Large intestine (tissue), 3 donors: ENCODE measurements at regions not wholly inside any gene's neighbourhood (a gene's known extent, or its start where the extent isn't known, plus 50 kb on each side); places are given as distances from the start of the nearest gene placed in this dataset.

Experiments used
- DNase-seq, 2 donors: peaks; one replicate each; pipeline versions ENCODE4 v3.0.0 to v3.0.0-alpha.2; 2013
- H3K27ac ChIP-seq: one replicate; pipeline ENCODE4 v1.5.1; 2013; ENCODE audit warnings: low read length
- H3K27me3 ChIP-seq: 2 replicates; pipeline ENCODE4 v1.6.1; 2013; ENCODE audit warnings: low read length; ENCODE audit not compliant: control insufficient read depth, insufficient read depth
- H3K36me3 ChIP-seq: 2 replicates; pipeline ENCODE4 v1.6.1; 2013; ENCODE audit warnings: low read length; ENCODE audit not compliant: control insufficient read depth, insufficient read depth
- H3K4me1 ChIP-seq: one replicate; pipeline ENCODE4 v1.6.1; 2013; ENCODE audit warnings: low read length; ENCODE audit not compliant: control insufficient read depth, insufficient read depth
- H3K4me3 ChIP-seq: one replicate; pipeline ENCODE4 v1.5.1; 2013; ENCODE audit warnings: low read length
- H3K9me3 ChIP-seq: one replicate; pipeline ENCODE4 v1.6.1; 2013; ENCODE audit warnings: mild to moderate bottlenecking, low read depth, low read length, moderate library complexity; ENCODE audit not compliant: control insufficient read depth
- WGBS: methylation state at CpG from one replicate; pipeline ENCODE4 v1.1.5; 2013; ENCODE audit warnings: low lambda C conversion rate; ENCODE audit not compliant: insufficient coverage; 5-methylcytosine and 5-hydroxymethylcytosine counted together

- no peak for DNase-seq
- no CpG with 5 or more reads among the region's 2 CpGs for WGBS
- Histone ChIP-seq H3K4me1 (no peaks in the 10 kb centered on the region), H3K4me3 (no peak overlapping the region), H3K27ac (no peak overlapping the region), H3K27me3 (no peaks in the 10 kb centered on the region), H3K9me3 (peaks cover 4% of the 10 kb centered on the region), H3K36me3 (no peaks in the 10 kb centered on the region)
These were observed 73.8 kb upstream of the TJP1 start for GRCh38 chr15:29896062-29896461.

GRCh38 chr15:29891096-29891457 is 68.8 kb upstream of the TJP1 start:
- Histone ChIP-seq H3K27ac (no peak overlapping the region), H3K9me3 (no peaks in the 10 kb centered on the region), H3K4me3 (no peak overlapping the region), H3K4me1 (no peaks in the 10 kb centered on the region), H3K27me3 (no peaks in the 10 kb centered on the region), H3K36me3 (no peaks in the 10 kb centered on the region)
- DNase-seq = no peak
- 100% methylated on average over 1 of the region's 2 CpGs for WGBS

- H3K27ac ChIP-seq = no peak overlapping the region
- H3K4me1 ChIP-seq = no peaks in the 10 kb centered on the region
- no peaks in the 10 kb centered on the region for H3K27me3 ChIP-seq
- WGBS = 90% methylated on average over 1 of the region's 6 CpGs
- no peaks in the 10 kb centered on the region for H3K9me3 ChIP-seq
- H3K36me3 ChIP-seq = no peaks in the 10 kb centered on the region
- H3K4me3 ChIP-seq = no peak overlapping the region
- no peak for DNase-seq
These were observed 68.2 kb upstream of the TJP1 start for GRCh38 chr15:29890336-29891095.

DNA sequence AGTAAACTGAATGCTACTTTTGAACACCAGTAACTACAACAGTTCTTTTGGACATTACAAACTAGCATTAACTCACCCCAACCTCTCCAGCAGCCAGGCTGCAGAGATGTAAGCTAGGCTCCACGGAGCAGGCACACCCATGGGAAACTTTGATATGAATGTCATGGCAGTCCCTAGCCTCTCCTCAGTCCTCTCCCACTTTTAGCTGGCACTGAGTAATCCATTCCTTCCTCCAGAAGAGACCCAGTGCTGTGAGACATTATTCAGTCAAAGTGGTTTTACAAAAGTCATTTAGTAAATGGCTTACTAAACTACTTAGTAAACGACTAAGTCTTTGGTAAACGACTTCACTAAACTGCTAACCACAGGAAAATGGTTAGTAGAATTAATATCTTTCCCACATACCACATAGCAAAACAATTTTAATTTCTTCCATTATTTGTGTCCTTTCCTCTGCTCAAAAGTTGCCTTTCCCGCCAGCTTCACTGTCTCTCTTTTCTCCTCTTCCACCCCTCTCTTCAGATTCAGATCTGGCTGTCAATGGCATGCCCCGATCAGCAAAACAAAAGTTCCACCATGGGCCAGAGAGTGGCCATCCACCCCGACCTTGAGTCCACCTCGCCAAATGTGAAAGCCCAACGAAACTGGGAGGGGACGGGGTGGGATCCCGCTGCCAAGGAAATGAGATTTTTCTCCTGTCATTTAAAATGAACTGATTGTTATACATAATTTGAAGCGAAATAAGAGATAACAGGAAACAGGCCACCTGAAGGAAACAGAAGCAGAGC is 67.5 kb upstream of the TJP1 start:
- no peak for DNase-seq

GRCh38 chr15:29888646-29889045 is 66.4 kb upstream of the TJP1 start:
- Histone ChIP-seq H3K27ac (no peak overlapping the region), H3K27me3 (no peaks in the 10 kb centered on the region), H3K9me3 (no peaks in the 10 kb centered on the region), H3K4me1 (no peaks in the 10 kb centered on the region), H3K36me3 (no peaks in the 10 kb centered on the region), H3K4me3 (no peak overlapping the region)
- no peak for DNase-seq
- WGBS = 57% methylated on average over 1 of the region's 5 CpGs

More for the DNA sequence above, 67.5 kb upstream of the TJP1 start:
- Histone ChIP-seq H3K36me3 (no peaks in the 10 kb centered on the region), H3K27ac (no peak overlapping the region), H3K27me3 (no peaks in the 10 kb centered on the region), H3K4me3 (no peak overlapping the region), H3K9me3 (no peaks in the 10 kb centered on the region), H3K4me1 (no peaks in the 10 kb centered on the region)
- WGBS = 100% methylated on average over 1 of the region's 11 CpGs

DNA sequence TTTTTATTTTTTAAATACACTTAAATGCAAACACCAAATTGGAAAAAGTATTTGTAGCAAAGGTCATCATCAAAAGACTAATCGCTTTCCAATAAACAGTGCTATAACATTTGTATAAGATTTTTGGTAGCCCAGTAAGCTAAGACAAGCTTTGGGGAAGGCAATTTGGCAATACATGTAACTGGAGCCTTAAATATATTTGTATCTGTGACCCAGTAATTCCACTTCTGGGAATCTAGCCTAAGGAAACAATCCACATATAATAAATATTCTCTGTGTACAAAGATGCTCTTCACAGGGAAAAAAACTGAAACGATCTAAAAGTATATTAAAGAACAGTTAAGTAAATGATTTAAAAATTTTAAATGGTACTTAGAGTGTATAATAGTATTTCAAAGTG is 65.5 kb upstream of the TJP1 start:
- WGBS = no CpG with 5 or more reads among the region's 2 CpGs
- no peaks in the 10 kb centered on the region for H3K4me1 ChIP-seq
- no peak overlapping the region for H3K27ac ChIP-seq

DNA sequence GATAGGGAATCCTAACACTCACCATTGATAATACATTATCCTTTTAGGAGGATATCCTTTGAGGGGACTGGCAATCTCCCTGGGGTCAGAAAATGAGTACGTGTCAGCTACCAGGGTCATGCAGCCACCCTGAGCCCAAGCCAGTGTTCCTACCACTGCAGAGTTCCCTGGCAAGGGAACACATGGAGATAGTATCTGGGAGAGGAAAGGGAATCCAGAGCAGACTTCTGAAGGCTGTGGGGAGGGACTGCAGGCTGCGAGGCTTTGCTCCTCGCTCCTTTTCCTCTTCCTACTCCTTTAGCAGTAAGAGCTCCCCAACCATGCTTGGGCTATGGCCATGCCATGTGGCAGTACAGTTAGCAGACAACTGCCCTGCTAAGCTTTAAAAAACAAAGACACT is 62.9 kb upstream of the TJP1 start:
- DNase-seq = no peak
- WGBS = no CpG with 5 or more reads among the region's 3 CpGs
- H3K36me3 ChIP-seq = no peaks in the 10 kb centered on the region
- H3K4me1 ChIP-seq = no peaks in the 10 kb centered on the region
- H3K4me3 ChIP-seq = no peak overlapping the region
- no peak overlapping the region for H3K27ac ChIP-seq
- no peaks in the 10 kb centered on the region for H3K27me3 ChIP-seq
- H3K9me3 ChIP-seq = no peaks in the 10 kb centered on the region

More for the DNA sequence above, 65.5 kb upstream of the TJP1 start:
- Histone ChIP-seq H3K27me3 (no peaks in the 10 kb centered on the region), H3K4me3 (no peak overlapping the region), H3K9me3 (no peaks in the 10 kb centered on the region), H3K36me3 (no peaks in the 10 kb centered on the region)
- DNase-seq = no peak

DNA sequence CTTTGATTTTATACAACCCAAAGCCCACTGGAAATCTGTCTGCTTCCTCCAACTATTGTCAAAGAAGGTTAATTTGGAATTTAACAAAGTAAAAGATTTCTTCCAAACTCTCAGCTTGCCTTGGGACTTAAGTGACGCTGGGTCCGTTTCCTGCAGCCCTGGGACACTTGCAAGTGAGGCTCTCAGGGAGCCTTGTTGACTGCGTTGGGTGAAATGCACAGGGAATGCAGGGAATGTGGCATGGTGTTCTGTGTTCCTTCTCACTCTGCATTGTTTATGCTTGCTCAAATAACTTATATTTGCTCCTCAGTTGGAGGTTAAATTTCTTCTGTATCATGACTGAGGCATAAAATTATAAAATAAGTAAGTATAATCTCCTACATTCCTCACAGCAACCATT is 60.9 kb upstream of the TJP1 start:
- Histone ChIP-seq H3K27ac (no peak overlapping the region), H3K36me3 (no peaks in the 10 kb centered on the region), H3K4me1 (no peaks in the 10 kb centered on the region), H3K27me3 (no peaks in the 10 kb centered on the region), H3K4me3 (no peak overlapping the region), H3K9me3 (no peaks in the 10 kb centered on the region)
- WGBS = no CpG with 5 or more reads among the region's 3 CpGs
- no peak for DNase-seq

DNA sequence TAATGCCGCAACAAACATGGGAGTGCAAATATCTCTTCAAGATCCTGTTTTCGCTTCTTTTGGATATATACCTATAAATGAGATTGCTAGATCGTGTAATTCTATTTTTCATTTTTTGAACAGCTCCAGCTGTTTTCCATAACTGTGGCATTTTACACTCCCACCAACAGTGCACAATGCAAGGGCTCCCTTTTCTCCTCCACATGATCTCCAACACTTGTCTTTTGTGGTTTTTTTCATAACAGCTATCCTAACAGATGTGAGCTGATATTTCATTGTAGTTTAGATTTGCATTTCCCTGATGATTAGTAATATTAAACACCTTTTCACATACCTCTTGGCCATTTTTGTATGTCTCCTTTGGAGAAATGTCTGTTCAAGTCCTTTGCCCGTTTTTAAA is 58.6 kb upstream of the TJP1 start:
- Histone ChIP-seq H3K4me1 (no peaks in the 10 kb centered on the region), H3K4me3 (no peak overlapping the region), H3K27ac (no peak overlapping the region), H3K36me3 (no peaks in the 10 kb centered on the region), H3K9me3 (no peaks in the 10 kb centered on the region), H3K27me3 (no peaks in the 10 kb centered on the region)
- 97% methylated on average over 4 of the region's 4 CpGs for WGBS
- DNase-seq = no peak

- Histone ChIP-seq H3K27me3 (no peaks in the 10 kb centered on the region), H3K4me3 (no peak overlapping the region), H3K27ac (no peak overlapping the region), H3K4me1 (no peaks in the 10 kb centered on the region), H3K36me3 (no peaks in the 10 kb centered on the region), H3K9me3 (no peaks in the 10 kb centered on the region)
- WGBS = 100% methylated on average over 1 of the region's 3 CpGs
- DNase-seq = no peak
These were observed 58.1 kb upstream of the TJP1 start for GRCh38 chr15:29880341-29880740.
